Endothelial cell of umbilical vein (primary cell): ENCODE measurements at regions not wholly inside any gene's neighbourhood (a gene's known extent, or its start where the extent isn't known, plus 50 kb on each side); places are given as distances from the start of the nearest gene placed in this dataset.

Experiments used
- BruUV-seq: library from RNA; stranded (reverse); fragments of 400-500 nt; replicated peaks from 2 replicates; lab custom pipeline; 2021; lab: Mats Ljungman, UMichigan
- CTCF ChIA-PET: fragments of 300-600, 350-600 bp; sonication (Branson Sonifier 250); formaldehyde crosslinking; loops from one replicate; lab custom pipeline; 2021; ENCODE audit warnings: antibody characterized with exemption, inconsistent platforms; lab: Charles Lee
- POLR2A ChIA-PET: fragments of 300-600, 350-600 bp; sonication (Branson Sonifier 250); formaldehyde crosslinking; loops from one replicate; lab custom pipeline; 2021; ENCODE audit warnings: antibody characterized with exemption, inconsistent platforms; lab: Charles Lee
- DNase-seq: peaks from one replicate; pipeline ENCODE4 v3.0.0-alpha.2; 2011; ENCODE audit warnings: low read depth, low spot score
- FAIRE-seq: peaks from 2 replicates; lab custom pipeline; 2011; peaks lifted over from hg19 to GRCh38; lab: Jason Lieb, UNC
- H2AFZ ChIP-seq: 2 replicates; pipeline ENCODE4 v1.6.0; 2012; ENCODE audit warnings: low read depth, low read length, control low read depth, inconsistent platforms
- H3K27ac ChIP-seq: 2 replicates; pipeline ENCODE4 v1.5.1; 2011; ENCODE audit warnings: low read depth, mild to moderate bottlenecking, control low read depth, low read length, moderate library complexity; ENCODE audit not compliant: insufficient read depth
- H3K27me3 ChIP-seq, 2 experiments: 2 replicates each; pipeline versions ENCODE4 v1.6.0 to v1.6.1; 2011; ENCODE audit warnings: low read length in 2 of 2, mixed read lengths in 1 of 2; ENCODE audit not compliant: control insufficient read depth in 2 of 2, insufficient read depth in 2 of 2
- H3K36me3 ChIP-seq, 2 experiments: 2 replicates in 1 of 2; 3 replicates in 1 of 2; pipeline ENCODE4 v1.5.1; 2011; ENCODE audit warnings: low read length in 2 of 2, mild to moderate bottlenecking in 1 of 2, moderate library complexity in 1 of 2; ENCODE audit not compliant: control insufficient read depth in 2 of 2, insufficient read depth in 2 of 2; ENCODE audit errors: extremely low read depth in 1 of 2
- H3K4me1 ChIP-seq: 3 replicates; pipeline ENCODE4 v1.5.1; 2011; ENCODE audit warnings: mild to moderate bottlenecking, low read length; ENCODE audit not compliant: control insufficient read depth, insufficient read depth; ENCODE audit errors: extremely low read depth
- H3K4me2 ChIP-seq: 2 replicates; pipeline ENCODE4 v1.6.1; 2011; ENCODE audit warnings: low read length, control low read depth, mixed read lengths; ENCODE audit not compliant: insufficient read depth
- H3K4me3 ChIP-seq, 3 experiments: fragments of 200-600 bp in 1 of 3; sonication (generic), shearing (Covaris generic) in 1 of 3; replicated peaks in 1 of 3; 2 replicates each; pipeline ENCODE4 v1.5.1; 2011 to 2016; ENCODE audit warnings: control low read depth in 3 of 3, low read length in 3 of 3, mild to moderate bottlenecking in 2 of 3, inconsistent platforms in 1 of 3, low read depth in 1 of 3, moderate library complexity in 1 of 3; ENCODE audit not compliant: insufficient read depth in 1 of 3
- H3K79me2 ChIP-seq: 2 replicates; pipeline ENCODE4 v1.6.0; 2012; ENCODE audit warnings: low read length, inconsistent platforms; ENCODE audit not compliant: control insufficient read depth, insufficient read depth
- H3K9ac ChIP-seq: replicated peaks from 2 replicates; pipeline ENCODE3; 2011; ENCODE audit warnings: low read length, control low read depth; ENCODE audit not compliant: insufficient read depth; ENCODE audit errors: extremely low read depth
- H3K9me1 ChIP-seq: replicated peaks from 3 replicates; pipeline ENCODE4 v1.6.0; 2011; ENCODE audit warnings: mild to moderate bottlenecking, low read length; ENCODE audit not compliant: control insufficient read depth, insufficient read depth; ENCODE audit errors: extremely low read depth
- H3K9me3 ChIP-seq: replicated peaks from 2 replicates; pipeline ENCODE4 v1.5.1; 2012; ENCODE audit warnings: low read length, inconsistent platforms; ENCODE audit not compliant: control insufficient read depth, insufficient read depth
- H4K20me1 ChIP-seq: replicated peaks from 2 replicates; pipeline ENCODE3; 2011; ENCODE audit warnings: mild to moderate bottlenecking, low read length; ENCODE audit not compliant: control insufficient read depth, insufficient read depth; ENCODE audit errors: extremely low read depth
- CTCF ChIP-seq, 2 donors: IDR thresholded peaks; 1 replicate in 1 of 2; 2 replicates in 1 of 2; pipeline ENCODE4 v1.5.1; 2011; ENCODE audit warnings: low read length in 2 of 2, mild to moderate bottlenecking in 2 of 2, moderate library complexity in 2 of 2, control low read depth in 1 of 2, inconsistent platforms in 1 of 2, low read depth in 1 of 2; ENCODE audit not compliant: insufficient read depth in 1 of 2; ENCODE audit errors: extremely low read depth in 1 of 2
- EZH2 ChIP-seq: IDR thresholded peaks from 2 replicates; pipeline ENCODE4 v1.6.1; 2012; ENCODE audit warnings: borderline replicate concordance, low read depth, mild to moderate bottlenecking, moderate library complexity, low read length, inconsistent platforms; ENCODE audit not compliant: severe bottlenecking
- FOS ChIP-seq: IDR thresholded peaks from 2 replicates; pipeline ENCODE4 v1.6.1; 2011; ENCODE audit warnings: mild to moderate bottlenecking, low read length, moderate library complexity, borderline replicate concordance; ENCODE audit not compliant: insufficient read depth
- GATA2 ChIP-seq: IDR thresholded peaks from 2 replicates; pipeline ENCODE4 v1.7.0; 2011; ENCODE audit warnings: low read depth, mild to moderate bottlenecking, moderate library complexity, mixed read lengths, low read length; ENCODE audit not compliant: insufficient read length, insufficient read depth
- JUN ChIP-seq: IDR thresholded peaks from 2 replicates; pipeline ENCODE4 v1.6.1; 2011; ENCODE audit warnings: borderline replicate concordance, low read depth; ENCODE audit not compliant: insufficient read length, insufficient read depth
- MAX ChIP-seq: IDR thresholded peaks from 2 replicates; pipeline ENCODE4 v1.6.1; 2011; ENCODE audit not compliant: insufficient read depth, insufficient read length
- MYC ChIP-seq: IDR thresholded peaks from one replicate; pipeline ENCODE4 v1.6.1; 2011; ENCODE audit warnings: mild to moderate bottlenecking, low read depth, low read length
- POLR2A ChIP-seq: IDR thresholded peaks from 2 replicates; pipeline ENCODE4 v1.6.1; 2012; ENCODE audit warnings: low read depth, mild to moderate bottlenecking, control low read depth, low read length
- POLR2AphosphoS5 ChIP-seq: IDR thresholded peaks from 2 replicates; pipeline ENCODE4 v1.6.1; 2012; ENCODE audit warnings: low read depth, mild to moderate bottlenecking, control low read depth, low read length, moderate library complexity; ENCODE audit not compliant: insufficient read depth
- dilution Hi-C: fragments of 300-500 bp; cut with MboI; formaldehyde crosslinking; loops from one replicate; pipeline ENCODE4 v1.15.0; 2019; ENCODE audit warnings: low sequenced_read_pairs; ENCODE audit not compliant: extremely low pct_ligation_motif_present
- intact Hi-C: fragments of 100-400 bp; cut with micrococcal nuclease; formaldehyde crosslinking; loops from one replicate; pipeline ENCODE4 v1.10.0; 2022

- Histone ChIP-seq H3K4me3 (no peak overlapping the region), H3K9ac (no peak overlapping the region), H3K9me3 (no peaks in the 10 kb centered on the region), H3K36me3 (no peaks in the 10 kb centered on the region), H3K79me2 (no peaks in the 10 kb centered on the region), H3K9me1 (no peaks in the 10 kb centered on the region), H3K27ac (no peak overlapping the region), H4K20me1 (no peaks in the 10 kb centered on the region), H3K4me2 (no peak overlapping the region), H3K4me1 (peaks cover 9% of the 10 kb centered on the region), H2AFZ (no peak overlapping the region), H3K27me3 (no peaks in the 10 kb centered on the region)
- no TSS peak for BruUV-seq
- intact Hi-C loops = no loop called here
- ChIA-PET POLR2A (no interaction called here), CTCF (interaction anchor here (1.7 kb wide), 1 partner anchor 645 kb away, joined by 6 read pairs; no protein-coding TSS in a partner anchor)
- TF ChIP-seq POLR2A (no peak), EZH2 (no peak), FOS (no peak), CTCF (IDR thresholded peaks at IDR 0.05; ENCODE audit: extremely low read depth in 1 of 2, insufficient read depth in 1 of 2, low read depth in 1 of 2, low read length in 2 of 2) (no peak), MYC (no peak), JUN (no peak), MAX (no peak), POLR2AphosphoS5 (no peak), GATA2 (no peak)
- FAIRE-seq (no peak), DNase-seq (no peak)
- dilution Hi-C loops = loop anchor here (25.0 kb wide), 1 partner anchor 640 kb away; the partner anchor contains the start of gene SAMD5
These were observed 190.6 kb upstream of the SASH1 start for GRCh38 chr6:148151896-148152643.
